GM21717 (cell line): ENCODE measurements at regions not wholly inside any gene's neighbourhood (a gene's known extent, or its start where the extent isn't known, plus 50 kb on each side); places are given as distances from the start of the nearest gene placed in this dataset.
"Not testable (repeated sequence)": the region's sequence is repeated elsewhere in the genome, so short reads cannot be mapped to it uniquely, and the experiment has no call there.

Source experiments
- ATAC-seq: cut with Tn5 transposase; IDR thresholded peaks from one replicate; pipeline ENCODE4 v1.9.1; 2021; ENCODE audit warnings: mild to moderate bottlenecking, moderate library complexity; ENCODE audit not compliant: unreplicated experiment

- not testable (repeated sequence) for ATAC-seq
These were observed 436.7 kb upstream of the CHRM2 start for GRCh38 chr7:136431736-136432135.

GRCh38 chr7:136424058-136424457 lies 444.4 kb upstream of the CHRM2 start:
- no peak for ATAC-seq

- ATAC-seq, result not testable (repeated sequence)
These were observed 442.6 kb upstream of the MTPN start for GRCh38 chr7:136419740-136420139.

GRCh38 chr7:136412952-136413351 lies 435.8 kb upstream of the MTPN start:
- no peak for ATAC-seq

GRCh38 chr7:136405931-136406777 lies 429.0 kb upstream of the MTPN start:
- ATAC-seq, result peak; percentile 95

GRCh38 chr7:136403591-136403990 lies 426.4 kb upstream of the MTPN start:
- no peak for ATAC-seq

GRCh38 chr7:136400877-136401276 lies 423.7 kb upstream of the MTPN start:
- no peak for ATAC-seq

GRCh38 chr7:136399385-136399784 lies 422.2 kb upstream of the MTPN start:
- no peak for ATAC-seq

- no peak for ATAC-seq
These were observed 415.7 kb upstream of the MTPN start for GRCh38 chr7:136392856-136393255.

- ATAC-seq, result no peak
These were observed 414.2 kb upstream of the MTPN start for GRCh38 chr7:136391371-136391770.

GRCh38 chr7:136389933-136390332 lies 412.8 kb upstream of the MTPN start:
- ATAC-seq, result no peak

- no peak for ATAC-seq
These were observed 409.7 kb upstream of the MTPN start for GRCh38 chr7:136386876-136387275.

GRCh38 chr7:136371409-136371808 lies 394.2 kb upstream of the MTPN start:
- not testable (repeated sequence) for ATAC-seq

- ATAC-seq, result no peak
These were observed 393.0 kb upstream of the MTPN start for GRCh38 chr7:136370137-136370536.

GRCh38 chr7:136369225-136369624 lies 392.1 kb upstream of the MTPN start:
- ATAC-seq, result no peak

GRCh38 chr7:136359333-136359903 lies 382.3 kb upstream of the MTPN start:
- ATAC-seq, result peak; percentile 99

GRCh38 chr7:136353287-136353686 lies 376.1 kb upstream of the MTPN start:
- ATAC-seq, result peak; percentile 46

GRCh38 chr7:136348542-136349192 lies 371.5 kb upstream of the MTPN start:
- no peak for ATAC-seq

GRCh38 chr7:136348142-136348541 lies 371.0 kb upstream of the MTPN start:
- no peak for ATAC-seq

GRCh38 chr7:136347488-136347887 lies 370.3 kb upstream of the MTPN start:
- ATAC-seq, result no peak

- ATAC-seq, result no peak
These were observed 365.1 kb upstream of the MTPN start for GRCh38 chr7:136342251-136342650.

- ATAC-seq, result no peak
These were observed 362.3 kb upstream of the MTPN start for GRCh38 chr7:136339464-136339863.
